ENCODE measurements at regions not wholly inside any gene's neighbourhood (a gene's known extent, or its start where the extent isn't known, plus 50 kb on each side); places are given as distances from the start of the nearest gene placed in this dataset.

DNA sequence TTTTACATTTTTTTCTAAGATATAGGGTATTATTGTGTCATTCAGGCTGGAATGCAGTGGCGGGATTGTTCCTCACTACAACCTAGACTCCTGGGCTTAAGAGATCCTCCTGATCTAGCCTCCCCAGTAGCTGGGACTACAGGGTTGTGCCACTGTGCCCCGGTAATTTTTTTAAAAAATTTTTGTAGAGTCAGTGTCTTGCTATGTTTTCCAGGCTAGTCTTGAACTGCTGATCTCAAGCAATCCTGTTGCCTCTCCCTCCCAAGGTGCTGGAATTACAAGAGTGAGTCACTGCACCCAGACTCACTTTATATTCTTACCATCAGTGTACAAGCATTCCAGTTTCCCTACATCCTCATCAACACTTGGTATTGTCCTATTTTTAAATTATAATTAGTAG is 156.4 kb upstream of the GYPA start:
- H3K27me3 Mint-ChIP-seq (ENCODE audit: low read depth), result no peaks in the 10 kb centered on the region; the same call in 1 of the 2 replicates
- no peak for DNase-seq

More for the DNA sequence above, 156.4 kb upstream of the GYPA start:
- Histone ChIP-seq H3K14ac (ENCODE audit: insufficient read depth, low read length) (no peak overlapping the region), H2BK20ac (ENCODE audit: low read depth, low read length, poor library complexity, severe bottlenecking) (no peak overlapping the region), H3T11ph (ENCODE audit: low read length) (no peak overlapping the region), H3K4ac (ENCODE audit: low read depth, low read length) (no peak overlapping the region), H4K8ac (replicated peaks; ENCODE audit: insufficient read length, low read depth, low read length) (no peak overlapping the region), H3K4me2 (ENCODE audit: insufficient read depth, insufficient read length, low read length) (no peak overlapping the region), H3K79me1 (ENCODE audit: insufficient read depth, low read depth, low read length, poor library complexity, severe bottlenecking) (no peaks in the 10 kb centered on the region), H2BK120ac (ENCODE audit: low read depth, low read length, poor library complexity, severe bottlenecking) (no peak overlapping the region), H3K9ac (ENCODE audit: extremely low read depth, insufficient read length, low read length) (no peak overlapping the region), H4K5ac (ENCODE audit: insufficient read length, low read depth, low read length) (no peak overlapping the region), H3K23me2 (ENCODE audit: insufficient read length, low read depth, low read length, poor library complexity, severe bottlenecking) (no peaks in the 10 kb centered on the region), H3K18ac (ENCODE audit: insufficient read length, low read depth, low read length) (no peak overlapping the region), H3K27ac (ENCODE audit: insufficient read length, low read depth, low read length) (no peak overlapping the region), H2AFZ (ENCODE audit: low read length) (no peak overlapping the region), H3K9me3 (ENCODE audit: control insufficient read depth, low read depth, low read length) (no peaks in the 10 kb centered on the region), H2AK5ac (ENCODE audit: insufficient read length, low read length) (no peak overlapping the region), H3K4me1 (ENCODE audit: insufficient read depth, low read length) (no peaks in the 10 kb centered on the region), H3K56ac (ENCODE audit: insufficient read length, low read depth, low read length) (no peak overlapping the region), H2BK15ac (ENCODE audit: low read depth, low read length) (no peak overlapping the region), H3K79me2 (ENCODE audit: insufficient read depth, low read length) (no peaks in the 10 kb centered on the region), H2BK12ac (ENCODE audit: insufficient read length, low read depth, low read length) (no peak overlapping the region), H3K23ac (ENCODE audit: insufficient read length, low read depth, low read length) (no peak overlapping the region), H3K27me3 (ENCODE audit: insufficient read depth, low read length) (no peaks in the 10 kb centered on the region), H4K91ac (ENCODE audit: insufficient read length, low read depth, low read length) (no peak overlapping the region), H2BK5ac (ENCODE audit: insufficient read length, low read length) (no peak overlapping the region), H4K20me1 (ENCODE audit: control insufficient read depth, insufficient read depth, insufficient read length) (no peaks in the 10 kb centered on the region)
- TF ChIP-seq, protein P1, sequence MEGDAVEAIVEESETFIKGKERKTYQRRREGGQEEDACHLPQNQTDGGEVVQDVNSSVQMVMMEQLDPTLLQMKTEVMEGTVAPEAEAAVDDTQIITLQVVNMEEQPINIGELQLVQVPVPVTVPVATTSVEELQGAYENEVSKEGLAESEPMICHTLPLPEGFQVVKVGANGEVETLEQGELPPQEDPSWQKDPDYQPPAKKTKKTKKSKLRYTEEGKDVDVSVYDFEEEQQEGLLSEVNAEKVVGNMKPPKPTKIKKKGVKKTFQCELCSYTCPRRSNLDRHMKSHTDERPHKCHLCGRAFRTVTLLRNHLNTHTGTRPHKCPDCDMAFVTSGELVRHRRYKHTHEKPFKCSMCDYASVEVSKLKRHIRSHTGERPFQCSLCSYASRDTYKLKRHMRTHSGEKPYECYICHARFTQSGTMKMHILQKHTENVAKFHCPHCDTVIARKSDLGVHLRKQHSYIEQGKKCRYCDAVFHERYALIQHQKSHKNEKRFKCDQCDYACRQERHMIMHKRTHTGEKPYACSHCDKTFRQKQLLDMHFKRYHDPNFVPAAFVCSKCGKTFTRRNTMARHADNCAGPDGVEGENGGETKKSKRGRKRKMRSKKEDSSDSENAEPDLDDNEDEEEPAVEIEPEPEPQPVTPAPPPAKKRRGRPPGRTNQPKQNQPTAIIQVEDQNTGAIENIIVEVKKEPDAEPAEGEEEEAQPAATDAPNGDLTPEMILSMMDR (conservative IDR thresholded peaks at IDR 0.05), result no peak
- H3K27ac Mint-ChIP-seq, result no peak overlapping the region
- no peaks in the 10 kb centered on the region for H3K4me1 Mint-ChIP-seq
- no peak overlapping the region for H3K4me3 Mint-ChIP-seq
- no CpG with 5 or more reads among the region's 2 CpGs for WGBS (ENCODE audit: extremely low coverage, insufficient read length, low lambda C conversion rate)
- H3K9me3 Mint-ChIP-seq, result no peaks in the 10 kb centered on the region
- no peaks in the 10 kb centered on the region for H3K36me3 Mint-ChIP-seq (ENCODE audit: insufficient read depth in 1 of 3, low read depth in 3 of 3)
